RWPE2 (cell line): ENCODE measurements at regions not wholly inside any gene's neighbourhood (a gene's known extent, or its start where the extent isn't known, plus 50 kb on each side); places are given as distances from the start of the nearest gene placed in this dataset.

Source experiments
- ATAC-seq: fragments of 200-7000 bp; cut with Tn5 transposase; 3 replicates; pipeline ENCODE4 v1.9.1; 2021; ENCODE audit warnings: low read depth
- DNase-seq: peaks from one replicate; pipeline ENCODE4 v3.0.0-alpha.2; 2020; ENCODE audit warnings: low spot score
- H3K27ac ChIP-seq: fragments of 450-650 bp; 2 replicates; pipeline ENCODE4 v1.5.1; 2017; ENCODE audit warnings: mild to moderate bottlenecking; ENCODE audit not compliant: poor library complexity, severe bottlenecking
- H3K27me3 ChIP-seq: fragments of 250-450 bp; sonication (Bioruptor Pico); 2 replicates; pipeline ENCODE4 v1.5.1; 2021; ENCODE audit warnings: mild to moderate bottlenecking, moderate library complexity; ENCODE audit not compliant: insufficient read depth, poor library complexity, severe bottlenecking
- H3K36me3 ChIP-seq: fragments of 250-450 bp; sonication (Bioruptor Pico); 2 replicates; pipeline ENCODE4 v1.5.1; 2020; ENCODE audit warnings: low read depth, mild to moderate bottlenecking, moderate library complexity
- H3K4me1 ChIP-seq: fragments of 250-450 bp; sonication (Bioruptor Pico); 2 replicates; pipeline ENCODE4 v1.5.1; 2021; ENCODE audit warnings: mild to moderate bottlenecking, moderate library complexity; ENCODE audit not compliant: insufficient read depth, poor library complexity, severe bottlenecking
- H3K4me3 ChIP-seq: fragments of 250-450 bp; sonication (Bioruptor Pico); 2 replicates; pipeline ENCODE4 v1.5.1; 2021; ENCODE audit warnings: mild to moderate bottlenecking, moderate library complexity; ENCODE audit not compliant: severe bottlenecking
- H3K9me3 ChIP-seq: fragments of 250-450 bp; sonication (Bioruptor Pico); 2 replicates; pipeline ENCODE4 v1.5.1; 2021; ENCODE audit warnings: mild to moderate bottlenecking, moderate library complexity; ENCODE audit not compliant: severe bottlenecking
- CTCF ChIP-seq: fragments of 450-650 bp; IDR thresholded peaks from one replicate; pipeline ENCODE4 v1.5.1; 2017; ENCODE audit warnings: mild to moderate bottlenecking, moderate library complexity; ENCODE audit not compliant: poor library complexity, severe bottlenecking

- Histone ChIP-seq H3K27me3 (no peaks in the 10 kb centered on the region), H3K9me3 (no peaks in the 10 kb centered on the region), H3K27ac (no peak overlapping the region), H3K4me1 (no peaks in the 10 kb centered on the region), H3K4me3 (no peak overlapping the region), H3K36me3 (no peaks in the 10 kb centered on the region)
- no peak for TF ChIP-seq CTCF
- no peak for DNase-seq
- no peak for ATAC-seq
Observed at GRCh38 chr5:126268697-126269315, 154.4 kb upstream of the GRAMD2B start.

GRCh38 chr5:126269511-126269910 lies 153.7 kb upstream of the GRAMD2B start:
- TF ChIP-seq CTCF = no peak
- no peak overlapping the region for H3K27ac ChIP-seq
- H3K36me3 ChIP-seq = no peaks in the 10 kb centered on the region
- no peaks in the 10 kb centered on the region for H3K4me1 ChIP-seq
- ATAC-seq = no peak
- no peak for DNase-seq
- no peaks in the 10 kb centered on the region for H3K27me3 ChIP-seq
- no peak overlapping the region for H3K4me3 ChIP-seq
- H3K9me3 ChIP-seq = no peaks in the 10 kb centered on the region

GRCh38 chr5:126271141-126271540 lies 152.1 kb upstream of the GRAMD2B start:
- Histone ChIP-seq H3K4me1 (no peaks in the 10 kb centered on the region), H3K9me3 (no peaks in the 10 kb centered on the region), H3K27me3 (no peaks in the 10 kb centered on the region), H3K36me3 (no peaks in the 10 kb centered on the region), H3K4me3 (no peak overlapping the region), H3K27ac (no peak overlapping the region)
- DNase-seq = no peak
- ATAC-seq = no peak
- TF ChIP-seq CTCF = no peak

GRCh38 chr5:126274076-126274762 lies 149.0 kb upstream of the GRAMD2B start:
- 0 out of 3 replicates have a peak, but pooled peaks have one; percentile 35 for ATAC-seq
- Histone ChIP-seq H3K4me3 (no peak overlapping the region), H3K36me3 (no peaks in the 10 kb centered on the region), H3K27ac (no peak overlapping the region), H3K27me3 (no peaks in the 10 kb centered on the region), H3K9me3 (no peaks in the 10 kb centered on the region), H3K4me1 (no peaks in the 10 kb centered on the region)
- no peak for TF ChIP-seq CTCF
- no peak for DNase-seq

GRCh38 chr5:126274763-126275125 lies 148.5 kb upstream of the GRAMD2B start:
- H3K4me1 ChIP-seq = no peaks in the 10 kb centered on the region
- H3K36me3 ChIP-seq = no peaks in the 10 kb centered on the region
- no peak overlapping the region for H3K4me3 ChIP-seq
- no peaks in the 10 kb centered on the region for H3K9me3 ChIP-seq
- H3K27me3 ChIP-seq = no peaks in the 10 kb centered on the region
- H3K27ac ChIP-seq = no peak overlapping the region
- no peak for TF ChIP-seq CTCF
- DNase-seq = no peak
- no peak for ATAC-seq
